GM12878 (cell line): ENCODE measurements at regions not wholly inside any gene's neighbourhood (a gene's known extent, or its start where the extent isn't known, plus 50 kb on each side); places are given as distances from the start of the nearest gene placed in this dataset.

Experiments
- ATAC-seq: fragments of 200-7000 bp; cut with Tn5 transposase; 3 replicates; pipeline ENCODE4 v1.9.1; 2020; ENCODE audit warnings: mild to moderate bottlenecking, moderate library complexity
- BruUV-seq: library from RNA; stranded (reverse); fragments of 400-500 nt; replicated peaks from 2 replicates; lab custom pipeline; 2021; lab: Mats Ljungman, UMichigan
- CTCF ChIA-PET: fragments of 300-600 bp; sonication (Branson Sonifier 250); formaldehyde crosslinking; extraction: SDS; loops from one replicate; lab custom pipeline; 2021; ENCODE audit warnings: inconsistent platforms; lab: Yijun Ruan, JAX
- POLR2A ChIA-PET: fragments of 350-600 bp; formaldehyde crosslinking; extraction: SDS; loops from one replicate; lab custom pipeline; 2021; ENCODE audit warnings: inconsistent platforms; lab: Charles Lee
- RAD21 ChIA-PET: fragments of 300-600 bp; sonication (Branson Sonifier 250); formaldehyde crosslinking; loops from one replicate; lab custom pipeline; 2023; ENCODE audit warnings: antibody characterized with exemption; ENCODE audit not compliant: unreplicated experiment; lab: Charles Lee
- SMC1A ChIA-PET: fragments of 300-600 bp; sonication (Branson Sonifier 250); formaldehyde crosslinking; loops from one replicate; lab custom pipeline; 2023; ENCODE audit not compliant: unreplicated experiment, uncharacterized antibody; lab: Charles Lee
- DNase-seq: peaks from one replicate; pipeline ENCODE4 v3.0.0-alpha.2; 2011; ENCODE audit warnings: low read depth, low spot score
- FAIRE-seq: peaks from 3 replicates; lab custom pipeline; 2011; peaks lifted over from hg19 to GRCh38; lab: Jason Lieb, UNC
- H2AFZ ChIP-seq: 2 replicates; pipeline ENCODE4 v1.6.0; 2011; ENCODE audit warnings: low read depth, low read length, control low read depth; ENCODE audit not compliant: control insufficient read depth
- H3K27ac ChIP-seq: 2 replicates; pipeline ENCODE4 v1.5.1; 2011; ENCODE audit warnings: control low read depth; ENCODE audit not compliant: control insufficient read depth, insufficient read depth
- H3K27me3 ChIP-seq, 2 experiments: replicated peaks in 1 of 2; 2 replicates each; pipeline versions ENCODE4 v1.6.0 to v1.6.1; 2011; ENCODE audit warnings: low read length in 1 of 2; ENCODE audit not compliant: control insufficient read depth in 2 of 2, insufficient read depth in 2 of 2
- H3K36me3 ChIP-seq, 2 experiments: 2 replicates each; pipeline ENCODE4 v1.5.1; 2011; ENCODE audit warnings: low read length in 1 of 2; ENCODE audit not compliant: control insufficient read depth in 2 of 2, insufficient read depth in 2 of 2
- H3K4me1 ChIP-seq: 2 replicates; pipeline ENCODE4 v1.6.1; 2011; ENCODE audit warnings: mild to moderate bottlenecking, low read length, moderate library complexity, mixed read lengths; ENCODE audit not compliant: control insufficient read depth, insufficient read depth
- H3K4me2 ChIP-seq: 2 replicates; pipeline ENCODE4 v1.6.0; 2011; ENCODE audit warnings: control low read depth; ENCODE audit not compliant: control insufficient read depth, insufficient read depth
- H3K4me3 ChIP-seq: fragments of 200-600 bp; sonication (generic); 2 replicates; pipeline ENCODE4 v1.5.1; 2016
- H3K79me2 ChIP-seq: 2 replicates; pipeline ENCODE4 v1.6.0; 2011; ENCODE audit warnings: low read length; ENCODE audit not compliant: control insufficient read depth, insufficient read depth
- H3K9ac ChIP-seq: 2 replicates; pipeline ENCODE4 v1.8.0; 2011; ENCODE audit warnings: low read length, control low read depth, mixed read lengths; ENCODE audit not compliant: control insufficient read depth, insufficient read depth
- H3K9me3 ChIP-seq: replicated peaks from 3 replicates; pipeline ENCODE4 v1.5.1; 2011; ENCODE audit warnings: mild to moderate bottlenecking, low read length; ENCODE audit not compliant: control insufficient read depth, insufficient read depth
- H4K20me1 ChIP-seq: 2 replicates; pipeline ENCODE4 v1.6.0; 2011; ENCODE audit not compliant: control insufficient read depth, insufficient read depth
- BCL3 ChIP-seq: IDR thresholded peaks from 2 replicates; pipeline ENCODE4 v1.6.1; 2011; ENCODE audit warnings: borderline replicate concordance, low read depth, mild to moderate bottlenecking, moderate library complexity, low read length; ENCODE audit not compliant: insufficient read depth, poor library complexity, severe bottlenecking
- CBX3 ChIP-seq: fragments of 200-600 bp; sonication (generic); IDR thresholded peaks from 2 replicates; pipeline ENCODE4 v1.6.1; 2016; ENCODE audit warnings: low read depth, borderline replicate concordance
- CREM ChIP-seq: IDR thresholded peaks from 2 replicates; pipeline ENCODE4 v1.6.1; 2014; ENCODE audit warnings: antibody characterized with exemption, low read depth
- GATAD2B ChIP-seq: fragments of 450-650 bp; conservative IDR thresholded peaks from 2 replicates; pipeline ENCODE4 v1.6.1; 2017; ENCODE audit warnings: low read depth, mild to moderate bottlenecking, moderate library complexity
- MXI1 ChIP-seq: fragments of 150-350 bp; IDR thresholded peaks from 2 replicates; pipeline ENCODE4 v1.6.1; 2011; ENCODE audit warnings: low read depth, mild to moderate bottlenecking, inconsistent platforms, low read length, improper control_type of control experiment
- NFIC ChIP-seq: IDR thresholded peaks from 2 replicates; pipeline ENCODE4 v1.6.1; 2012; ENCODE audit warnings: low read depth, mild to moderate bottlenecking, inconsistent platforms, low read length, moderate library complexity
- NFYA ChIP-seq: IDR thresholded peaks from 2 replicates; pipeline ENCODE4 v1.6.1; 2011; ENCODE audit warnings: low read depth, mild to moderate bottlenecking, low read length, improper control_type of control experiment, borderline replicate concordance
- NR2F1 ChIP-seq: fragments of 450-650 bp; conservative IDR thresholded peaks from 2 replicates; pipeline ENCODE4 v1.6.1; 2017; ENCODE audit warnings: mild to moderate bottlenecking
- PBX3 ChIP-seq: IDR thresholded peaks from 2 replicates; pipeline ENCODE4 v1.6.1; 2011; ENCODE audit warnings: mild to moderate bottlenecking, low read depth, low read length, moderate library complexity; ENCODE audit not compliant: insufficient replicate concordance
- RBBP5 ChIP-seq: fragments of 200-600 bp; sonication (generic); conservative IDR thresholded peaks from 2 replicates; pipeline ENCODE4 v1.6.1; 2016
- RFX5 ChIP-seq: IDR thresholded peaks from 2 replicates; pipeline ENCODE4 v1.6.1; 2011; ENCODE audit warnings: low read depth, low read length, improper control_type of control experiment
- SIN3A ChIP-seq: IDR thresholded peaks from 2 replicates; pipeline ENCODE4 v1.6.1; 2012; ENCODE audit warnings: low read depth, low read length, improper control_type of control experiment
- YBX1 ChIP-seq: fragments of 450-650 bp; IDR thresholded peaks from 2 replicates; pipeline ENCODE4 v1.6.1; 2016; ENCODE audit warnings: antibody characterized with exemption
- ZBTB33 ChIP-seq: fragments of 450-650 bp; IDR thresholded peaks from 2 replicates; pipeline ENCODE4 v1.6.1; 2017; ENCODE audit warnings: mild to moderate bottlenecking
- ZBTB4 ChIP-seq: fragments of 450-650 bp; formaldehyde crosslinking; IDR thresholded peaks from 2 replicates; pipeline ENCODE4 v1.4.0; 2022; ENCODE audit warnings: mild to moderate bottlenecking, moderate library complexity
- WGBS: methylation state at CpG from one replicate; pipeline ENCODE4 v1.1.6; 2016; ENCODE audit warnings: low lambda C conversion rate; ENCODE audit not compliant: insufficient replicate concordance, insufficient coverage; ENCODE audit errors: missing lambda C conversion rate; 5-methylcytosine and 5-hydroxymethylcytosine counted together
- in situ Hi-C: fragments of 300-500 bp; cut with MboI; formaldehyde crosslinking; loops from 9 replicates; pipeline ENCODE4 v1.14.3; 2018; ENCODE audit warnings: mixed read lengths
- intact Hi-C: fragments of 100-400 bp; cut with micrococcal nuclease; formaldehyde crosslinking; loops from one replicate; pipeline ENCODE4 v1.14.2; 2022; ENCODE audit not compliant: unreplicated experiment

DNA sequence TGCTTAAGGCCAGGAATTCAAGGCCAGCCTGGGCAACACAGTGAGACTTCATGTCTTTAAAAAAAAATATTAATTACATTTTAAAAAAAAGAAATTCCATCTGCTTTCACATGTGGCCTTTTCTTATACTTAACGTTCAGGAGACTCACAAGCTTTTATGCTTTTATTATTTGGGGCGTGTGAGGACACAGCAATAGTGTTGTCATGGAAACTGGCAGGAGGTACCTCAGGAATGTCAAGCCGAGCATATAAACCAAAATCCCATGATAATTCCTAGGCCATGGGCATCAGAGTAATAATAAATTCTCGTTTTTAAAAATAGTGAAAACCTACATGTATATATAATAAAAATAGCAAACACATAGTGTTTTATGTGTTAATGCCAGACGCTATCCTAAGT, 89.8 kb downstream of the IYD start:
- no peaks in the 10 kb centered on the region for H3K79me2 ChIP-seq
- WGBS = 27% methylated on average over 5 of the region's 5 CpGs
- no peaks in the 10 kb centered on the region for H3K4me1 ChIP-seq
- ChIA-PET RAD21 (no interaction called here), CTCF (no interaction called here), SMC1A (interaction anchor here (1.1 kb wide), 1 partner anchor 22 kb away, joined by 3 read pairs; no protein-coding TSS in a partner anchor), POLR2A (no interaction called here)
- no peaks in the 10 kb centered on the region for H4K20me1 ChIP-seq
- no peak for FAIRE-seq
- no peaks in the 10 kb centered on the region for H3K9me3 ChIP-seq
- H3K4me3 ChIP-seq = no peak overlapping the region
- no peak overlapping the region for H3K9ac ChIP-seq
- in situ Hi-C loops (no loop called here), intact Hi-C loops (no loop called here)
- H3K27me3 ChIP-seq = no peaks in the 10 kb centered on the region; a peak in 1 of 4 replicates
- no peak overlapping the region for H3K4me2 ChIP-seq
- no peak for DNase-seq
- H3K36me3 ChIP-seq = no peaks in the 10 kb centered on the region
- TF ChIP-seq ZBTB33 (no peak), NR2F1 (no peak), NFYA (no peak), GATAD2B (no peak), MXI1 (no peak), NFIC (no peak), PBX3 (no peak), CBX3 (no peak), BCL3 (no peak), CREM (no peak), SIN3A (no peak), RBBP5 (no peak), YBX1 (no peak), RFX5 (no peak), ZBTB4 (CRISPR knock-in tag) (no peak)
- BruUV-seq = no TSS peak
- H2AFZ ChIP-seq = no peak overlapping the region
- no peak for ATAC-seq
- H3K27ac ChIP-seq = no peak overlapping the region
